ENCODE measurements at regions not wholly inside any gene's neighbourhood (a gene's known extent, or its start where the extent isn't known, plus 50 kb on each side); places are given as distances from the start of the nearest gene placed in this dataset.
A peak's percentile ranks its signal among the peaks of the same experiment; 100 is the strongest.

- DNase-seq (ENCODE audit: low spot score) (no peak), ATAC-seq (no peak)
- Mint-ChIP-seq H3K9me3 (no peaks in the 10 kb centered on the region), H3K27me3 (peaks cover 2 to 7% of the 10 kb centered on the region in 2 donors), H3K4me3 (no peak overlapping the region), H3K4me1 (ENCODE audit: low read depth in 2 of 2) (no peaks in the 10 kb centered on the region), H3K36me3 (no peaks in the 10 kb centered on the region), H3K27ac (no peak overlapping the region)
Observed at GRCh38 chr15:62459875-62460274, 294.8 kb upstream of the C2CD4B start.

- no peak for ATAC-seq
- Mint-ChIP-seq H3K27me3 (peaks cover 5 to 13% of the 10 kb centered on the region in 2 donors), H3K36me3 (no peaks in the 10 kb centered on the region), H3K9me3 (no peaks in the 10 kb centered on the region), H3K4me1 (ENCODE audit: low read depth in 2 of 2) (no peaks in the 10 kb centered on the region), H3K27ac (no peak overlapping the region), H3K4me3 (no peak overlapping the region)
- DNase-seq (ENCODE audit: low spot score) = no peak
Observed at GRCh38 chr15:62462268-62462667, 297.2 kb upstream of the C2CD4B start.

DNA sequence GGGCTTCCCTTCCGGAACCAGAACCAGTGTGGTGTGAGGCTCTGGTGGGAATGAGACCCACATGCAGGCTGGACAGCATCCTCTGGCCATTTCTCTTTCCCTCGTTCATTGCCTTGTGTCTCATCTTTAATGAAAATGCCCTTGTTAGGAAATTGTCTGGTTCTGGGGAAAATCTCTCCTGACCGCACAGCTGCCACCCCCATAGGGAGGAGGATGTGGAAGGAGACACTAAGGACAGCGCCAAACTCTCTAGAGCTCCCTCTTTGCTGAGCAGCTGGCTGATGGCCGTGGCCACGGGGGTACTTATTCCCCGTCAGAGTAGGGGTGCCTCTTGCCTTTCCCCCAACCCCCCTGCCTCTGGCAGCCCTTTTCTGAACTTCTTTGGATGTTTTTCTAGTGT is 297.6 kb upstream of the C2CD4B start:
- Mint-ChIP-seq H3K27ac (no peak overlapping the region), H3K36me3 (no peaks in the 10 kb centered on the region), H3K9me3 (no peaks in the 10 kb centered on the region), H3K4me3 (no peak overlapping the region), H3K27me3 (peaks cover 5 to 14% of the 10 kb centered on the region in 2 donors), H3K4me1 (ENCODE audit: low read depth in 2 of 2) (no peaks in the 10 kb centered on the region)
- ATAC-seq (no peak), DNase-seq (ENCODE audit: low spot score) (no peak)

DNA sequence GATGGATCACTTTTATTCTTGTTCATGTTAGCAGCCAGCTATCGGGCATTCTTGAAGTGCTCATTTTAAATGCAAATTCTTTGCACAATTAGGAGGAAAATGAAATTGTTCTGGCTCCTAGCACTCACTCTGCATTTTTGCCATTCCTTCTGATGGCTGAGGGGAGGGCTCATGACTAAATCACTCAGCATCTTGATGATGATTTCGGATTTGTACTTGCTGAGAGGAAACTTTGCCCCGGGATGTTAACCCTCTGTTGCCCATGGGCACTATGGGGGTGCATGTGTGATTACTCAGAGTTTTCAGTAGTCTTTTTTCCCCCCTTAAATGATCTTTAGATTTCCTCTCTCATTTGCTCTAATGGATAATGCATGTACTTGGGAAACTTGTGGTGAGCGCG is 299.6 kb upstream of the C2CD4B start:
- DNase-seq (ENCODE audit: low spot score) (no peak), ATAC-seq (no peak)
- Mint-ChIP-seq H3K9me3 (no peaks in the 10 kb centered on the region), H3K27ac (no peak overlapping the region), H3K4me1 (ENCODE audit: low read depth in 2 of 2) (no peaks in the 10 kb centered on the region), H3K36me3 (no peaks in the 10 kb centered on the region), H3K27me3 (peaks cover 5 to 14% of the 10 kb centered on the region in 2 donors), H3K4me3 (no peak overlapping the region)

DNA sequence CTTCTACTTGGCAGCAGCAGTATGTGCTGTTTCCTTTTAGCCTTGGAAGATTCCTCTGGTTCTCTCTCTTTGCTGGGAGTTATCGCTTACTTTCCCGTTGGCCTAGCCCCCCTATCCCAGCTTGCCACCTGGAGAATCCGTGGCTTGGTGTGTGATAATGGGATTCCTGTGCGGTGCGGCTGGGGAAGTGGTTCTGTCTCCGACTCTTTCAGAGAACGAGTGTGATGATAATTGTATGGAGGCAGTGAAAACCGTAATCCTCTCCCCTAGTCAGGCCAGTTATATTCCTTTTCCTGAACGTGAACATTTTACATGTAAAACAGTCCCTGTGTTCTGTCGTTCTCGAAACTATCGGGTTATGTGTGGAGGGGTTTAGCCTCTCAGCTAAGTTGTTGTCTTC is 300.1 kb upstream of the C2CD4B start:
- H3K4me1 Mint-ChIP-seq (ENCODE audit: low read depth in 2 of 2) = no peaks in the 10 kb centered on the region
- H3K27ac Mint-ChIP-seq = no peak overlapping the region
- H3K27me3 Mint-ChIP-seq = peaks cover 5 to 14% of the 10 kb centered on the region in 2 donors
- ATAC-seq = no peak
- H3K36me3 Mint-ChIP-seq = no peaks in the 10 kb centered on the region
- H3K4me3 Mint-ChIP-seq = no peak overlapping the region
- no peaks in the 10 kb centered on the region for H3K9me3 Mint-ChIP-seq
- DNase-seq (ENCODE audit: low spot score) = no peak

DNA sequence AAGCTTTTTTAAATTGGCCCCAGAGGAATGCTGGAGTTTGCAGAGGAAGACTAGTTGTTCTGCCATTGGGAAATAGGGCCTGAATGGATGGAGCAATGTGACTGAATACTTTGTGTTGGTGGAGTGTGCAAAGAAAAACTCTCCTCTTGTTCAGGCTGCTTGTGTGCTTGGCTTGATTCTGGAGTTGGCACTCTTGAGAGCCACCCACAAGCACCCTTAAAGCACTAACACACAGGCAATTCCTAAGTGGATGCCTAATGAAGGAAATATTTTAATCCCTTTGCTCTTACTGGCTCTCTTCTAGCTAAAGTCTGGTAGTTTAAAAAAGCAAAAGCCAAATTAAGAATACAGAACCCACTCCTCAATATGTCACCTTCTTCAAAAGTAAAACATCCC is 304.4 kb upstream of the C2CD4B start:
- H3K27me3 Mint-ChIP-seq = peaks cover 2 to 7% of the 10 kb centered on the region in 2 donors
- ATAC-seq = no peak
- no peak overlapping the region for H3K27ac Mint-ChIP-seq
- no peak for DNase-seq (ENCODE audit: low spot score)
- H3K4me3 Mint-ChIP-seq = no peak overlapping the region
- no peaks in the 10 kb centered on the region for H3K36me3 Mint-ChIP-seq
- H3K9me3 Mint-ChIP-seq = no peaks in the 10 kb centered on the region
- no peaks in the 10 kb centered on the region for H3K4me1 Mint-ChIP-seq (ENCODE audit: low read depth in 2 of 2)

DNA sequence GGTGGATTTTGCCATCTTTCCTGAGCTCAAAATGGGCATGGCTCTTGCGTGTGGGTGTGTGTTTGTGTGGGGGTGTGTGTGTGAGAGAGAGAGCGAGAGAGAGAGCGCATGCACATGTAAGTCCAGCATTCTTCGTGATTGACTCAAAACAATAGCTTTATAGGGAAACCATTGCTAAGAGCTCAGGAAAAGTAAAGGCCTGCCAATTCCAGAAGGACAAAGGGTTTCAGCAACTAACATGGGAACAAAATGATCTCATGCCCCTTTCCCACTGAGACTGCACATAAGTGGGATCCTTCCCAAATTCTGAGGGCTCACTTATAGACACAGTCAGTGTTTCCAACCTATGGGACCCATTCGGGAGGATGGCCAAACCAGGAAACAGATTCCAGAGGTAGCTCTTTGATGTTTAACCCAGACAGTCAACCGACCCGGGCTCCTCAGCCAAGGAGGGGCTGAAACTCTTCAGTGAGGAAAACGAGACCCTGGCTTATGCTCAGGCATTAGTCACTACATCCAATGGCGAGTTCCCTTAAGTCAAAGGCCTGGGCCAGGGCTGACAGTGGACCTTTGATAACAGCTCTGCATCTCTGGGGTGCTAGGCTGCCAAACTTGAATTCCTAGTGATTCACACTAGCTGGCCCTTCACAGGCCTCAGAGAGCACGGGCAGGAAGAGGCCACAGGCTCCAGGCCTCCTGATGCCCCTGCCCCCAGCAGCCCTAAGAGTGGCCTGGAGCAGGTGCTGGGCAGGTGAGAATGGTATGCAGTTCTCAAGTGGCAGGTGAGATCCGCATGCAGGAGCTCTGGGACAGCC is 305.0 kb upstream of the C2CD4B start:
- H3K27me3 Mint-ChIP-seq = peaks cover 1 to 7% of the 10 kb centered on the region in 2 donors
- ATAC-seq (peak in 1 of 2 donors; percentile 24), DNase-seq (ENCODE audit: low spot score) (no peak)
- no peaks in the 10 kb centered on the region for H3K9me3 Mint-ChIP-seq
- H3K4me1 Mint-ChIP-seq (ENCODE audit: low read depth in 2 of 2) = no peaks in the 10 kb centered on the region
- H3K36me3 Mint-ChIP-seq = no peaks in the 10 kb centered on the region
- H3K27ac Mint-ChIP-seq = no peak overlapping the region
- no peak overlapping the region for H3K4me3 Mint-ChIP-seq

GRCh38 chr15:62472616-62473299 is 307.7 kb upstream of the C2CD4B start:
- H3K36me3 Mint-ChIP-seq = no peaks in the 10 kb centered on the region
- DNase-seq (ENCODE audit: low spot score) (no peak), ATAC-seq (no peak)
- no peaks in the 10 kb centered on the region for H3K4me1 Mint-ChIP-seq (ENCODE audit: low read depth in 2 of 2)
- H3K9me3 Mint-ChIP-seq = no peaks in the 10 kb centered on the region
- no peak overlapping the region for H3K27ac Mint-ChIP-seq
- H3K4me3 Mint-ChIP-seq = no peak overlapping the region
- H3K27me3 Mint-ChIP-seq = no peaks in the 10 kb centered on the region

DNA sequence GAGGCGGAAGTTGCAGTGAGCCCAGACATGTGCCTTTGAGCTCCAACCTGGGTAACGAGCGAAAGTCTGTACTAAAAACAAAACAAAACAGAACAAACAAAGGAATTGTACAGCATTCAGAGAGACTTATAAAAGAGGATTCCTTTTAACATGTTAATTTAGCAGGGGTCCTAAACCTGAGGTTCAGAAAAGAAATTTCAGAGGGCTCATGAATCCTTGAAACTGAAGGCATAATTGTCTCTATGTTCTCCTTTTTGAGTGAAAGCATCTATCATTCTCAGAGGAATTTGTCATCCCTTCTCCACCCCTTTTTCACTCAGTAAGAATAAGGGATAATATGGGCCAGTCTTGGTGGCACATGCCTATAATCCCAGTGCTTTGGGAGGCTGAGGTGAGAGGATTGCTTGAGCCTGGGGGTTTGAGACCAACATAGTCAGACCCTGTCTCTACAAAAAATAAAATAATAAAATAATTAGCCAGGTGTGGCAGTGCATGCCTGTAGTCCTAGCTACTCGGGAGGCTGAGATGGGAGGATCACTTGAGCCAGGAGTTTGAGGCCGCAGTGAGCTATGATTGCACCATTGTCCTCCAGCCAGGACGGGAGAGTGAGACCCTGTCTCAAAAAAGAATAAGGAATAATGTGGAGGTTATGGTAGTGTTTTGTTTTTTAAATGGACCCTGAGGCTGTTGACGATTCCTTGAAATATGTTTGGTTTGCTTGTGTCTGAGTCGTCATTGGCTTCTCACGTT is 309.1 kb upstream of the C2CD4B start:
- Mint-ChIP-seq H3K4me1 (ENCODE audit: low read depth in 2 of 2) (no peaks in the 10 kb centered on the region), H3K9me3 (no peaks in the 10 kb centered on the region), H3K27me3 (no peaks in the 10 kb centered on the region), H3K36me3 (no peaks in the 10 kb centered on the region), H3K4me3 (no peak overlapping the region), H3K27ac (no peak overlapping the region)
- no peak for ATAC-seq
- DNase-seq (ENCODE audit: low spot score) = no peak

DNA sequence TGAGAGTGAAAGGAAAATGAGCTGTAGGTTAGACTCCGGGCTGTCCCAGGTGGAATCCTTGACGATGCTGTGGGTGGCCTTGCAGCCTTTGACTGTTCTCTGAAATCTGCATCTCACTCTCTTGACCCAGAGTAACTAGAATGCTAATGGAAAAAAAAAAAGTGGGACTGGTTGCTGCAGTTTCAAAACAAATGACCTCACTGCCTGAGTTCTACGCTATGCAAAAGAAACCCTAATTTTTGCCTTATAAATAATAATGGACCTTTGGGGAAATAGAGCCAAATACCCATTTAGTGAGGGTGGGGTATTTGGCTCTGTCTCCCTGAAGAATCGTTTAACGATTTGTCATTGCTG is 309.7 kb upstream of the C2CD4B start:
- H3K9me3 Mint-ChIP-seq = no peaks in the 10 kb centered on the region
- H3K4me1 Mint-ChIP-seq (ENCODE audit: low read depth in 2 of 2) = no peaks in the 10 kb centered on the region
- H3K27me3 Mint-ChIP-seq = no peaks in the 10 kb centered on the region
- ATAC-seq = no peak
- no peak for DNase-seq (ENCODE audit: low spot score)
- no peak overlapping the region for H3K4me3 Mint-ChIP-seq
- H3K27ac Mint-ChIP-seq = no peak overlapping the region
- no peaks in the 10 kb centered on the region for H3K36me3 Mint-ChIP-seq

GRCh38 chr15:62475591-62475990 is 310.5 kb upstream of the C2CD4B start:
- no peak overlapping the region for H3K27ac Mint-ChIP-seq

DNA sequence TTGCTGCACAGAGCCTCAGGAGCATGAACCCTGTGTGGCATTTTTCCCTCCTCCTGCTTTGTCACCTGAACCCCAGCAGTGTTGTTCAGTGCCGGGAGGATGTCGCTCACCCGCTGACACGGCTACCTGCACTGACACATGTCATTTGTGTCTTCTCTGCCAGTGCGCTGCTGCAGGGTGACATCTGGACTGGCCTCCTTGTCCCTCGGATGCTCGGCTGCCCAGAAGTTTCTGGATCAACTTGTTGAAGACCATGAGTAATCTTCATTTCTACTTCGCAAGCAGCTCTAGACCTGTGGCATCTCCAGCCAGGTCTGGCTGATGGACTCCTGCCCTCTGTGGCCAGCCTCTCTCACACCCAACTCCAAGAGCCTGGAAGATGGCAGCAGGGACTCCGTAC is 311.1 kb upstream of the C2CD4B start:
- Mint-ChIP-seq H3K36me3 (no peaks in the 10 kb centered on the region), H3K27me3 (peaks cover 0 to 7% of the 10 kb centered on the region in 2 donors), H3K4me3 (no peak overlapping the region), H3K27ac (no peak overlapping the region), H3K9me3 (no peaks in the 10 kb centered on the region), H3K4me1 (ENCODE audit: low read depth in 2 of 2) (no peaks in the 10 kb centered on the region)
- ATAC-seq = no peak
- DNase-seq (ENCODE audit: low spot score) = no peak

More at GRCh38 chr15:62475591-62475990, 310.5 kb upstream of the C2CD4B start:
- no peaks in the 10 kb centered on the region for H3K9me3 Mint-ChIP-seq
- no peaks in the 10 kb centered on the region for H3K36me3 Mint-ChIP-seq
- peaks cover 0 to 1% of the 10 kb centered on the region in 2 donors for H3K27me3 Mint-ChIP-seq
- DNase-seq (ENCODE audit: low spot score) (no peak), ATAC-seq (no peak)
- H3K4me1 Mint-ChIP-seq (ENCODE audit: low read depth in 2 of 2) = no peaks in the 10 kb centered on the region
- no peak overlapping the region for H3K4me3 Mint-ChIP-seq

GRCh38 chr15:62477929-62478328 is 312.8 kb upstream of the C2CD4B start:
- ATAC-seq (no peak), DNase-seq (ENCODE audit: low spot score) (no peak)
- Mint-ChIP-seq H3K4me3 (no peak overlapping the region), H3K4me1 (ENCODE audit: low read depth in 2 of 2) (peaks cover 0 to 3% of the 10 kb centered on the region in 2 donors), H3K27me3 (peaks cover 0 to 8% of the 10 kb centered on the region in 2 donors), H3K9me3 (no peaks in the 10 kb centered on the region), H3K36me3 (no peaks in the 10 kb centered on the region), H3K27ac (no peak overlapping the region)

All from natural killer cell treated with Interleukin-12 subunit alpha and Interleukin-12 subunit beta and Interleukin-15 and Interleukin-18, amount 100 ng/mL, for 72 hours (primary cell).